Right atrium auricular region (tissue), 2 donors: ENCODE measurements at regions not wholly inside any gene's neighbourhood (a gene's known extent, or its start where the extent isn't known, plus 50 kb on each side); places are given as distances from the start of the nearest gene placed in this dataset.
A peak's percentile ranks its signal among the peaks of the same experiment; 100 is the strongest.

Source experiments
- DNase-seq: peaks from one replicate; pipeline ENCODE4 v3.0.0-alpha.2; 2019; ENCODE audit warnings: low spot score
- H3K27ac ChIP-seq, 2 donors: fragments of 200-600 bp; sonication (generic); 1 replicate in 1 of 2; 2 replicates in 1 of 2; pipeline ENCODE4 v1.5.1; 2016 to 2019
- H3K27me3 ChIP-seq, 2 donors: fragments of 200-600 bp; sonication (generic); one replicate each; pipeline versions ENCODE4 v1.5.1 to v1.6.0; 2017 to 2019
- H3K36me3 ChIP-seq: fragments of 200-600 bp; sonication (generic); one replicate; pipeline ENCODE4 v1.5.1; 2016
- H3K4me1 ChIP-seq, 2 donors: fragments of 200-600 bp; sonication (generic); one replicate each; pipeline versions ENCODE4 v1.5.1 to v1.6.0; 2017 to 2019
- H3K4me3 ChIP-seq, 2 donors: fragments of 200-600 bp; sonication (generic); 1 replicate in 1 of 2; 2 replicates in 1 of 2; pipeline ENCODE4 v1.5.1; 2017 to 2019; ENCODE audit warnings: mild to moderate bottlenecking in 1 of 2, moderate library complexity in 1 of 2
- H3K9me3 ChIP-seq, 2 donors: fragments of 200-600 bp; sonication (generic); one replicate each; pipeline ENCODE4 v1.5.1; 2019
- TF ChIP-seq, protein P1 (sequence below), 2 donors: fragments of 200-600 bp; sonication (generic); IDR thresholded peaks; one replicate each; pipeline ENCODE4 v1.5.1; 2019; ENCODE audit warnings: antibody characterized with exemption in 2 of 2

DNA sequence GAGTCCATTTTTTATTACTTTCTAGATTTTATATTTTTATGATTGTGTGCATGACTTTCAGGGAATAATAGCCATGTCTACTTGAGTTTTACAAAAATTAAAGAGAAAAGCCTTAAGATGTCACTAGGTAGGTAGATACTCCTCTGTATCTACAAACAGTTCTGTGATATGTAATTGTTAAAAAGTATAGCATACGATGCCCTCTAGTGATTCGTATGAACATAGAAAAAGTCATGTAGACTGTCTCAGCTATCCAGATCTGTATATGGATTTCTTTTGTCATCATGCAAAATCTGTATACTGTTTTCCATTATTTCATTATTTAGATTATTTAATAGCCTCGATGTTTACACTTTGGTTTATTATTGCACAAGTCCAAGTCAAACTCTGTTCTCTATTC, 856.6 kb downstream of the CENPC start:
- Histone ChIP-seq H3K36me3 (no peaks in the 10 kb centered on the region), H3K4me3 (no peak overlapping the region), H3K4me1 (peaks cover 0 to 2% of the 10 kb centered on the region in 2 donors), H3K27ac (no peak overlapping the region), H3K27me3 (no peaks in the 10 kb centered on the region), H3K9me3 (no peaks in the 10 kb centered on the region)
- TF ChIP-seq, protein P1, sequence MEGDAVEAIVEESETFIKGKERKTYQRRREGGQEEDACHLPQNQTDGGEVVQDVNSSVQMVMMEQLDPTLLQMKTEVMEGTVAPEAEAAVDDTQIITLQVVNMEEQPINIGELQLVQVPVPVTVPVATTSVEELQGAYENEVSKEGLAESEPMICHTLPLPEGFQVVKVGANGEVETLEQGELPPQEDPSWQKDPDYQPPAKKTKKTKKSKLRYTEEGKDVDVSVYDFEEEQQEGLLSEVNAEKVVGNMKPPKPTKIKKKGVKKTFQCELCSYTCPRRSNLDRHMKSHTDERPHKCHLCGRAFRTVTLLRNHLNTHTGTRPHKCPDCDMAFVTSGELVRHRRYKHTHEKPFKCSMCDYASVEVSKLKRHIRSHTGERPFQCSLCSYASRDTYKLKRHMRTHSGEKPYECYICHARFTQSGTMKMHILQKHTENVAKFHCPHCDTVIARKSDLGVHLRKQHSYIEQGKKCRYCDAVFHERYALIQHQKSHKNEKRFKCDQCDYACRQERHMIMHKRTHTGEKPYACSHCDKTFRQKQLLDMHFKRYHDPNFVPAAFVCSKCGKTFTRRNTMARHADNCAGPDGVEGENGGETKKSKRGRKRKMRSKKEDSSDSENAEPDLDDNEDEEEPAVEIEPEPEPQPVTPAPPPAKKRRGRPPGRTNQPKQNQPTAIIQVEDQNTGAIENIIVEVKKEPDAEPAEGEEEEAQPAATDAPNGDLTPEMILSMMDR (IDR thresholded peaks at IDR 0.05) = peak in 1 of 2 donors; percentile 35
- DNase-seq = no peak

DNA sequence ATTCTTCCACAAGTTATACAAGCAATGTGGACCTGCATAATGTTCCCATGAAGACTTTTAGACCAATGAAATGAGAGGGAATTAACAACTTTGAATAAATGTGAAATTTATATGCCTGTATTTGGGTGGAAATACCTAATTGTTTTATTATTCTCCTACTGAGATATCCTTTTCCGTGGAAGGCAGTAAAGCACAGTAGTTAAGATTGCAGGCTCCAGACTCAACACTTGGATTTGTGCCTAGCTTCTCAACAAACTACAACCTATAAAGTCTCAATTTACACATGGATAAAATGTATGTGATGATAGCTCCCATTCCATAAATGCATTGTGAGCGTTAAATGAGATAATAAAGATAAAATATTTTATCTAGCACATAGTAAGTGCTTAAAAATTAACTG, 857.8 kb downstream of the CENPC start:
- TF ChIP-seq, protein P1 (IDR thresholded peaks at IDR 0.05) = no peak
- no peaks in the 10 kb centered on the region for H3K4me1 ChIP-seq
- H3K27ac ChIP-seq = no peak overlapping the region
- no peak overlapping the region for H3K4me3 ChIP-seq
- no peaks in the 10 kb centered on the region for H3K9me3 ChIP-seq
- no peaks in the 10 kb centered on the region for H3K36me3 ChIP-seq
- no peaks in the 10 kb centered on the region for H3K27me3 ChIP-seq
- DNase-seq = no peak

DNA sequence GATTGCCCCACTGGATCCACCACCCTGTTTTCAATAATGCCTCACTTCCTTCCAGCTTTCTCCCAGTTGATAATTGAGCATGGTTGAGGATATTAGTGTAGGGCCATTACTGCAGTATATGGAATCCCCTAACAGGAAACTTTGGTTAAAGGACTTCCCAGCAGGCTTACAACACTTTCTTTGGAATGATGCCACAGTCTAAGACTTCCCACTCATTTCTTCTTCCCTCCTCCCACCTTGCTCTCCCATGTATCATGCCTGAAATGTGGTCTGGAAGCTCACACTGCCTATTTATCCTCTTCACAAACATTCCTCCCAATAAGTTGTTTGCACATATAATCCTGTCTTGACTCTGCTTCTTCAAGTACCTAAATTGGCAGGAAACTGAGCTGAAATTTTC, 863.3 kb downstream of the CENPC start:
- Histone ChIP-seq H3K4me1 (no peaks in the 10 kb centered on the region), H3K9me3 (no peaks in the 10 kb centered on the region), H3K4me3 (no peak overlapping the region), H3K27me3 (no peaks in the 10 kb centered on the region), H3K27ac (no peak overlapping the region), H3K36me3 (no peaks in the 10 kb centered on the region)
- DNase-seq = no peak
- TF ChIP-seq, protein P1 (IDR thresholded peaks at IDR 0.05) = no peak

DNA sequence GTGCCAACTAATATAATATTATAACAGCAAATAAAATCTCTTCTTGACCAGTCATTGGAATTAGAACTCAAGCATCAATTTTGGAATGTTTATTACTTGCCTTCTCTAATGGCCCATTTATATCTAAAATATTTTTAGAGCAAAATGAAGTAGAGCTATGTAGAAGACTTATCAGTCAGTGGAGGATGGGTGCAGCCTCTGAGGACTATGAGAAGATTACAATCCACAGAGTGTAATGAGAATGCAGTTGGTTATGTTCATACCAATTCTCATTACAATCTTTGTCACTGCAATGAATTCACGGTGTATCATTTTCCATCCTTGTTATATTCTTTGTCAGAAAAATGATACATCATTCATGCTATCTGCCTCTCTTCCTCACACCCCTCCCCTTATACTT, 878.1 kb downstream of the CENPC start:
- Histone ChIP-seq H3K27ac (no peak overlapping the region), H3K9me3 (no peaks in the 10 kb centered on the region), H3K27me3 (no peaks in the 10 kb centered on the region), H3K36me3 (no peaks in the 10 kb centered on the region), H3K4me3 (no peak overlapping the region), H3K4me1 (no peaks in the 10 kb centered on the region)
- TF ChIP-seq, protein P1 (IDR thresholded peaks at IDR 0.05) = no peak
- no peak for DNase-seq

DNA sequence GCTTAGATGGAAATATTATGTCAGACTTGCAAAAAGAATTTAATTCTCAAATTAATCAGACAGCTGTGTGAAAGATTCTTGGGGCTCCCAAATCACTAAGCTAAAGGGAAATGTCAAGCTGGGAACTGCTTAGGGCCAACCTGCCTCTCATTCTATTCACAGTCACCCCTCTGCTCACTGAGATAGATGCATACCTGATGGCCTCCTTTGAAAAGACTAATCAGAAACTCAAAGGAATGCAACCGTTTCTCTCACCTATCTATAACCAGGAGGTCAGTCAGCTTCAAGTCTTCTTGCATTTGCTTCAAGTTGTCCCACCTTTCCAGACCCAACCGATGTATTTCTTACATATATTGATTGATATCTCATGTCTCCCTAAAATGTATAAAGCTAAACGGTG, 882.7 kb downstream of the CENPC start:
- H3K4me1 ChIP-seq = no peaks in the 10 kb centered on the region
- no peak for DNase-seq
- TF ChIP-seq, protein P1 (IDR thresholded peaks at IDR 0.05) = no peak

DNA sequence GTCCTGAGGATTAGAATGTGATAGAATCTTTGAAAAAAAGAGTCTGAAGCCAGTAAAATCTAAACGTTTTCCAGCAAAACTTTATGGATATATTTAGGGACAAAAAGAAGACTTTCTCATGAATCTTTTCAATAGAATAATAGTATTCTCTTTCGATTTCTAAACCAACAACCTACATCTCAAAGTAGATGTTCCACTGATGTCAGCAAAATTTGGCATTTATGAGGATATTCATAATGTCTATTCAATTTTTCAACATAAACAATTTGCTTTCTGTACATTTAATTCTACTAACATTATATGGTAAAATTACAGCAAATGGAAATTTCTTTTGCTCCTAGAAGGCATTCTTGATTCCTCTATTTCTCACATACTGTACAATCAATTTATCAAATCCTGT, 886.5 kb downstream of the CENPC start:
- Histone ChIP-seq H3K4me1 (no peaks in the 10 kb centered on the region), H3K27me3 (no peaks in the 10 kb centered on the region)
- TF ChIP-seq, protein P1 (IDR thresholded peaks at IDR 0.05) = no peak

More for the DNA sequence above, 882.7 kb downstream of the CENPC start:
- Histone ChIP-seq H3K4me3 (no peak overlapping the region), H3K36me3 (no peaks in the 10 kb centered on the region), H3K27ac (no peak overlapping the region), H3K27me3 (no peaks in the 10 kb centered on the region), H3K9me3 (no peaks in the 10 kb centered on the region)

More for the DNA sequence above, 886.5 kb downstream of the CENPC start:
- no peak for DNase-seq
- Histone ChIP-seq H3K36me3 (no peaks in the 10 kb centered on the region), H3K9me3 (no peaks in the 10 kb centered on the region), H3K4me3 (no peak overlapping the region), H3K27ac (no peak overlapping the region)
